ENCODE measurements at regions not wholly inside any gene's neighbourhood (a gene's known extent, or its start where the extent isn't known, plus 50 kb on each side); places are given as distances from the start of the nearest gene placed in this dataset.

DNA sequence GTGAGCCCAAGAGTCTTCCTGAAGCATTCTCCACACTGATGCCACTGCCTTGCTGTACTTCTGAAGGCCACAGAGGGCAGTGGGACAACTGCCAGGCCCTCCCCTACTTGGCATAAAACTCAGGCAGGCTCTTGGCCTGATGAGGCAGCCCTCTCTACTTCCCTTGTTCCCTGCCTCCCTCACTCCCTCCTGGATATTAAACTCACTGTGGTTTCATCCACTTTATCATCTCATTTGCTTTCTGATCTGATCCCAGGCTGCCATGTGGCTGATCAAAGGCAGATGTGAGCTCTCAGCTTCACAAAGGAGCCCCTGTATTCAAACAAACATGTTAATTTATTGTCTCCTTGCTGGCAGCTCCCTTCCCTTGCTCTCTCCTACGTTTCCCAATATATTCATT, 533.5 kb downstream of the IGSF11 start:
- DNase-seq (ENCODE audit: insufficient read length, low spot score) (no peak), FAIRE-seq (no peak)
- TF ChIP-seq, protein P1, sequence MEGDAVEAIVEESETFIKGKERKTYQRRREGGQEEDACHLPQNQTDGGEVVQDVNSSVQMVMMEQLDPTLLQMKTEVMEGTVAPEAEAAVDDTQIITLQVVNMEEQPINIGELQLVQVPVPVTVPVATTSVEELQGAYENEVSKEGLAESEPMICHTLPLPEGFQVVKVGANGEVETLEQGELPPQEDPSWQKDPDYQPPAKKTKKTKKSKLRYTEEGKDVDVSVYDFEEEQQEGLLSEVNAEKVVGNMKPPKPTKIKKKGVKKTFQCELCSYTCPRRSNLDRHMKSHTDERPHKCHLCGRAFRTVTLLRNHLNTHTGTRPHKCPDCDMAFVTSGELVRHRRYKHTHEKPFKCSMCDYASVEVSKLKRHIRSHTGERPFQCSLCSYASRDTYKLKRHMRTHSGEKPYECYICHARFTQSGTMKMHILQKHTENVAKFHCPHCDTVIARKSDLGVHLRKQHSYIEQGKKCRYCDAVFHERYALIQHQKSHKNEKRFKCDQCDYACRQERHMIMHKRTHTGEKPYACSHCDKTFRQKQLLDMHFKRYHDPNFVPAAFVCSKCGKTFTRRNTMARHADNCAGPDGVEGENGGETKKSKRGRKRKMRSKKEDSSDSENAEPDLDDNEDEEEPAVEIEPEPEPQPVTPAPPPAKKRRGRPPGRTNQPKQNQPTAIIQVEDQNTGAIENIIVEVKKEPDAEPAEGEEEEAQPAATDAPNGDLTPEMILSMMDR (IDR thresholded peaks at IDR 0.05; ENCODE audit: insufficient read depth, missing control alignments): no peak

DNA sequence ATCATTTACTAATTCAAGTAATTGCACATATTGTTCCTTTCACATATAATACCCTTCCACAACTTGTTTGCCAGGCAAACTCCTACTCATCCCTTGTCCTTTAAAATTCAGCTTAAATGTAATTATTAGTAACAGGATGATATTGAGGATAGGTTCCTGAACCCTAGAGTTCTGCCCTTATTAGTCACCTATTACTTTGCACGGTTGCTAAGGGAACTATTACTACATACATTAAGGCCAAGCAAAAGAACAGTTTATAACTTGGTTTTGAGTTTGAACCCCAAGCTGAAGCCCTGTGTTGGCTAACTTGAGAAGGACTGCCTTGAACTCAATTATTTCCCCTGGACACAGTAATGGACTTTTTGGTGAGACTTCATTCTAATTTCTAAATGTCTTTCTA, 529.7 kb downstream of the IGSF11 start:
- no peak for FAIRE-seq
- TF ChIP-seq, protein P1 (IDR thresholded peaks at IDR 0.05; ENCODE audit: insufficient read depth, missing control alignments): no peak

GRCh38 chr3:118505784-118506183, 528.9 kb downstream of the IGSF11 start:
- DNase-seq (ENCODE audit: insufficient read length, low spot score): no peak
- TF ChIP-seq, protein P1 (IDR thresholded peaks at IDR 0.05; ENCODE audit: insufficient read depth, missing control alignments): no peak
- FAIRE-seq: no peak

More for the DNA sequence above, 529.7 kb downstream of the IGSF11 start:
- no peak for DNase-seq (ENCODE audit: insufficient read length, low spot score)

DNA sequence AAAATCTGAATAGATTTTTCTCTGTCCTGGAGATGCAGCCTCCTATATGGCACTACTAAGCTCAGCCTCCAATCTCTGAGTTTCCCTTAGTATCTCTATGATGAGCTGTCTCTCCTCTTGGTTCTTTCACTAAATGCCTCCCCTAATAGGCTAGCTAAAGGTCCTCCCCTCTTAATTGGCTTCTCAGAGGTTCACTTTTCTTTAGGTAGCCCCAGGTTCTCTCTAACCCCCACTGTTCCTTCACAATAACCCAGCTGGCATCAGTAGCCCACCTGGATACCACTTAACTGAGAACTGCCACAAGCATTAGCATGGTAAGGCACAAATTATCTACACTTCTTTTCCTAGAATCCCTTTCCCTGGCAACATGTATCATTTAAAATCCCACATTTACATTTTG, 523.2 kb downstream of the IGSF11 start:
- DNase-seq (ENCODE audit: insufficient read length, low spot score) (no peak), FAIRE-seq (no peak)
- TF ChIP-seq, protein P1 (IDR thresholded peaks at IDR 0.05; ENCODE audit: insufficient read depth, missing control alignments): no peak

GRCh38 chr3:118512301-118512700, 522.3 kb downstream of the IGSF11 start:
- DNase-seq (ENCODE audit: insufficient read length, low spot score) (no peak), FAIRE-seq (no peak)
- TF ChIP-seq, protein P1 (IDR thresholded peaks at IDR 0.05; ENCODE audit: insufficient read depth, missing control alignments): no peak

DNA sequence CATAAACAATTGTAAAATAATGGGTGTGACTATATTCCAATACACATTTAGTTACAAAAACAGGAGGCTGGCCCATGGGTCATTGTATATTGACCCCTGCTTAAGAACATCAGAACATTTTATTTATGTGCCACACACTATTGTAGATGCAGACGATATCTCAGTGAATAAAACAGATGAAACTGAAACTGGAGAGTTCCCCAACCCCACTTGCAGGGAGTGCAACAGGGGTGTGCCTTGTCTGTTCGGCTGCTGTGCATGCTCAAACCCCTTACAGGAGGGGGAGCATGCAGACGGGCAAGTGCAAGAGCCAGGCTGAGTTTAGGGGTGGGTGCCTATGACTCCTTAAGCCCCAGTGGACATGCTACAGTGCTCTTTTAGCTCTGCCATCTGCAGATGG, 509.6 kb downstream of the IGSF11 start:
- FAIRE-seq (no peak), DNase-seq (ENCODE audit: insufficient read length, low spot score) (no peak)
- TF ChIP-seq, protein P1 (IDR thresholded peaks at IDR 0.05; ENCODE audit: insufficient read depth, missing control alignments): no peak

GRCh38 chr3:118526758-118527513, 507.7 kb downstream of the IGSF11 start:
- DNase-seq (ENCODE audit: insufficient read length, low spot score) (no peak), FAIRE-seq (no peak)
- TF ChIP-seq, protein P1 (IDR thresholded peaks at IDR 0.05; ENCODE audit: insufficient read depth, missing control alignments): no peak
